Fibroblast of skin of right quadriceps (primary cell): ENCODE measurements at regions not wholly inside any gene's neighbourhood (a gene's known extent, or its start where the extent isn't known, plus 50 kb on each side); places are given as distances from the start of the nearest gene placed in this dataset.
"Not testable (repeated sequence)": the region's sequence is repeated elsewhere in the genome, so short reads cannot be mapped to it uniquely, and the experiment has no call there.

Source experiments
- DNase-seq: peaks from one replicate; pipeline ENCODE4 v3.0.0-alpha.2; 2013

DNA sequence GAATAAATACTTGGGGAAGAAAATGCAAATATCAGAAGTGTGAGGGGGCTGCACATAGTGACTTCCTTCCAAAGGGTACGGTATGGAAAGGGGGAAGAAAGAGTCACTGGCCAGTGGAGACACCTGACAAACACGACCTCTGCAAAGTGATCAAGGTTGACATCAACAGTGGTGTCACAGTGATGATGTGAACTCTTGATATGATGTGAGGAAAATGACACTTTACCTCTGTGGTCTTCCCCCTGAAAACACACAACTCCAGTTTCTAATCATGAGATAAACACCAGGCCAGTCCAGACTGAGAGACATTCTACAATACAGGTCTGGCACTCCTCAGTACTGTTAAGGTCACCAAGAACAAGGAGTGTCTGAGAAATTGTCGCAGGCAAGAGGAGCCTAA, 169.7 kb downstream of the BUB3 start:
- no peak for DNase-seq

GRCh38 chr10:123325663-123326190, 171.5 kb downstream of the BUB3 start:
- DNase-seq, result no peak

- DNase-seq, result no peak
Measured at GRCh38 chr10:123326674-123327073, 172.5 kb downstream of the BUB3 start.

- DNase-seq, result no peak
Measured at GRCh38 chr10:123327450-123327849, 173.2 kb downstream of the BUB3 start.

DNA sequence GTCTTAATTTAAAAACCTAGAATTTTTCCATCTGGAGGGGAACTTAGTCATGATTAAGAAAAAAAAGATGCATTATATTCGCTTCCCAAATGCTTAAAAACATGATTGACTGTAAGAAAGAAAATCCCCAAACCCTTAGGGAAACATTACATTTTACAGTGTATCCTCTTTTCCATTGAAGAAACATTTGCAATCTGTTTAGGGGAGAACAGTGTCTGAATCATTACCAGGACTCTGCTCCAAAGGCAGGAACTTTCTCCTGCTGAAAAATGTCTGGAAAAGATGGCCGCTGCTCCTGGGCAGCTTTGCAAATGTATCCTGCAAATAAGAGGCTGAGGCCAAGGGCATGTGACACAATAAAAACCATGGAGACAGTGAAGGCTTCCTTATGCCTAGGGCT, 173.7 kb downstream of the BUB3 start:
- no peak for DNase-seq

- DNase-seq, result no peak
Measured at GRCh38 chr10:123331438-123331837, 177.2 kb downstream of the BUB3 start.

- DNase-seq, result no peak
Measured at GRCh38 chr10:123346581-123346980, 192.4 kb downstream of the BUB3 start.

- DNase-seq, result no peak
Measured at GRCh38 chr10:123348691-123349572, 194.7 kb downstream of the BUB3 start.

DNA sequence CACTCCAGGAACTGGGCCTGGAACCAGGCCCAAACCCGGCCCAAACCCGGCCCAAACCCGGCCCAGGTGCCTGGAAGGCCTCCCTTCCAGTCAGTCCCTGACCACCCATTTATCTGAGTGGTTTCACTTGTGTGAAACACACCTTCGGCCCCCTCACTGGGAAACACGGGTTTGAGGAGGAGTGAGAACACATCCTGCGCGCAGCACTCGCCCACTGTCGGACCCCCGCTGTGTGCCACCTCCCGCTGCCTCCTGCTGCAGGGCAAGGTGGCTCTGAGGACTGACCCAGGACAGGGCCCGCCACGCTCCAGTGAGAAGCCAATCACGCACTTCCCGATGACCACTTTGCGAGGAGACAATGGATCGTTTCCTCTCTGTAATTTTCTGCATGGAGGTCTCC, 197.5 kb downstream of the BUB3 start:
- no peak for DNase-seq

- no peak for DNase-seq
Measured at GRCh38 chr10:123354521-123354920, 200.3 kb downstream of the BUB3 start.

DNA sequence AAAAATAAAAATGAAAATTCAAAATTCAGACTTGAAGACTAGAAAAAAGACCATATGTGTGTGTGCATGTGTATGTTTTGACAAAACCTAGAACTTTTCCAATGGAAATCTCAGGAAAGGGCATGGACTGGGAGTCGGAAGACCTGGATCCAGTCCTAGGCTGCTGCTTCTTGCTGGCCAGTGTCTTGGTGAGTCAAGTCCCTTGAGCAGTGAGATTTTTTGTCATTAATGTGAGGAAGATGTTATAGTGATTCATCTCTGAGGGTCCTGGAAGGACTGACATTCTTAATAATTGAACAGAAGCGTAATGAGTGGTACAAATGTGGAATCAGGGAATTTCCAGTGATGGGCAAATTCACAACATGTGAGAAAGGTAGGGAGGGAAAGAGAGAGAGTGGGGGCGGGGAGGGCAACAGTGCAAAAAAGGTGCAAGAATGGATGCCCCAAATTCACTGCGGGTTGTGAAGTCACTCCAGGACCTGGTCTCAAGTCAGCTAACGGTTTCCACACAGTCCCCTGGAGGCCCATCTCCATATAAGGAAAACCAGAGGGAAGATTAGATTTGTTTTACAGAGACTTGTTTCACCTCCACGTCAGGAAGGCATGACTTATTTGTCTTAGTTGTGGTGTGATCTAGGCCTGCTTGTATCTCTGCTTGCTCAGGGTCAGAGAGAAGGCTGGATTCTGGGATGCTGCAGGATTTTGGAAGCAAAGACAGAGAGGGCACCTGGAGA, 201.7 kb downstream of the BUB3 start:
- DNase-seq, result no peak

DNA sequence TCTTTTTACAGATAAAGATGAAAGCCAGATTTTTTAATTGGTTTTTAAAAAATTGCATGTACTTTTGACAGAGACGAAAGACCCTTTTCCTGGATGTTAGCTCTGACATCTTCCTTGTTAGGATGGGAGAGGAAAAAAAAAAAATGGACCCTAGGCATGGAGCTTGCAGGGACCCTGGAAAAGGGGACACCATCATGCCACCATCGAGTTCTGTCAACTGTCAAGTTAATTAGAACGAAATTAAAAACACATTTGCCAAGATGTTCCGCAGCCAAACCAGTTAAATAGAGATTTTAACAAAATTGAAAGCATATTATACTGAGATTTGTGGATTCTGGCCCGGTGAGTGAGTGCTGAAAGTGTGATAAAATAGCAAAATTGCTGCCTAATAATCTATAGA, 202.6 kb downstream of the BUB3 start:
- no peak for DNase-seq

GRCh38 chr10:123357421-123357930, 203.3 kb downstream of the BUB3 start:
- DNase-seq, result no peak

- DNase-seq, result no peak
Measured at GRCh38 chr10:123359539-123359938, 205.3 kb downstream of the BUB3 start.

- no peak for DNase-seq
Measured at GRCh38 chr10:123361832-123362231, 207.6 kb downstream of the BUB3 start.

- DNase-seq, result no peak
Measured at GRCh38 chr10:123367195-123367594, 213.0 kb downstream of the BUB3 start.

DNA sequence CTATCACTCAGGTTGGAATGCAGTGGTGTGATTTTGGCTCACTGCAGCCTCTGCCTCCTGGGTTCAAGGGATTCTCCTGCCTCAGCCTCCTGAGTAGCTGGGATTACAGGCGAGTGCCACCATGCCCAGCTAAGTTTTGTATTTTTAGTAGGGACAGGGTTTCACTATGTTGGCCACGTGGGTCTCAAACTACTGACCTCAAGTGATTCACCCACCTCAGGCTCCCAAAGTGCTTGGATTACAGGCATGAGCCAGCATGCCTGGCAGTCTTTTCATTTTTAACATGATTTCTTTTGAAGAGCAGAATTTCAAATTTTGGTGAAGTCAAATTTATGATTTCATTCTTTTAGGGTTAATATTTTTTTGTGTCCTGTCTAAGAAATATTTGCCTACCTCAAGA, 217.4 kb downstream of the BUB3 start:
- DNase-seq, result not testable (repeated sequence)

GRCh38 chr10:123373591-123373990, 219.4 kb downstream of the BUB3 start:
- DNase-seq, result no peak

DNA sequence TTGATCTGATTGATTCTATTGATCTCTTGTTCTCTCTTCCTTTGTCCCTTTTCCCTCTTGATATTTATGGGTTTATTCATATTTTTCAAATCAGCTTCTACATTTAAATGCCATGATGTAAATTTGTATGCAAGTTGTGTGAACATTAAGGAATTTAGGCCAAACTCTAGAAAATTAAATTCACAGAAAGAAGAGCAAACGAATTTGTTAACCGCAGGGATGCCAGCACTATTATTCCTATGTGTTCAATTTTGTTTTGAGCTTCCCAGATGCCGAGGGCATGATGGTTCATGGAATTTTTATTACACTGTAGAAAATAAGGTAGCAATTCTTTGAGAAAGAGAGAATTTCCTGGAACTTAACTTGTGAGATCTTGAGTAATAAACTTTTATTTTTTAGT, 220.9 kb downstream of the BUB3 start:
- no peak for DNase-seq

DNA sequence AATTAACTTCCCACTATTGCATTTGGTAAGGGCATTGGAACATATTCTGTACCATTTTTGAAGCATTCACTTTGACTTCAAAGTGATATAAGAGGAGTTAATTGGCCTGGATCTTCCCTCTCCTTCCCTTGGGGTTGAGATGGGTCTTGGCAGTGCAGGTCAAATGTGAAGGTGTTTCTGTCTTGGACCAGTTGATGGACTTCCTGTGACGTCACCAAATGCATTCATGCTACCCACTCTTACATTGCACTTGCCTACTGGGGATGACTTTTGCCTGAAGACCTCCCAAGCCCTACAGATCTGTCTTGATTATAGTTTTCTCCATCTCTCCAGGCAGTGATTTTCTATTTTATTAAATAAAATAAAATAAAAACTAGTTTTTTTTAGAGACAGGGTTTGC, 221.5 kb downstream of the BUB3 start:
- no peak for DNase-seq

GRCh38 chr10:123377883-123378282, 223.7 kb downstream of the BUB3 start:
- no peak for DNase-seq

DNA sequence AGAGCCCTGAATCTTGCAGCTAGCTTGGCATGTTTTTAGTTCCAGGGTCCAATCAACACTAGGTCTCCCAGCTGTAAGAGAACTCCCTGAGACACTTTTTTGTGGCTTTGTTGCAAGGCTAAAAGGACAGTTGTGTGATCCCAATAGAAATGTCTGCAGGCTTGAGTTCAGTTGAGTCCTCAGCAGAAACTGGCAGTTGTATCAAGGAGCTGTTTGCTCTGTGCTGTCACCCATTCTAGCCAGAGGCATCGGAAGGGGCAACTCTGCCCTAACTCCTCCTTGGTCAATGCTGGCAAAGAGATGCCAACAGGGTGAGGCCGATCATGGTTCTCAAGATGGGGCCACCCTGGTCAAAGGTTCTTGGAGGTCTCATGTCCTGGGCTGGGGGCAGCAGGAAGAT, 224.1 kb downstream of the BUB3 start:
- no peak for DNase-seq

DNA sequence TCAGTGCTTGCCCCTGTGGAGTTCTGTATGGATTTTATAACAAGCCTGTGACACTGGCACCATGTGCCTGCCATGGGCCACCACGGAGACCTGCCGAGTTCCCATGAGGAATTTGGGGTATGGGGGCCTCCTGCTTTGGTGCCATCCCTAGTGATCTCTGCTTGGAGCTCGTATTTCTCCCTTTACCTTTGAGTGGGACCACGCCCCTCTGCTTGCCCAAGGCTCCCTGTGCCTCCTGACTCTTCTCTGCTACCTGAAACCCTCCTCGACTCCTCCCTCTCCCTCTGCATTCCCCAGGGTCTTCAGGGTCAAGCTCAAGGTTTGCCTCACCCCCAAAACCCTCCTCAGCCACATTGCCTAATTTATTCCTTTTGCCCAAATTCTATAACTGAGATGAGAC, 225.0 kb downstream of the BUB3 start:
- DNase-seq, result no peak
